Hepatic stellate cell (primary cell): ENCODE measurements at regions not wholly inside any gene's neighbourhood (a gene's known extent, or its start where the extent isn't known, plus 50 kb on each side); places are given as distances from the start of the nearest gene placed in this dataset.
"Not testable (repeated sequence)": the region's sequence is repeated elsewhere in the genome, so short reads cannot be mapped to it uniquely, and the experiment has no call there.

Source experiments
- DNase-seq: peaks from one replicate; pipeline ENCODE4 v3.0.0; 2011; ENCODE audit warnings: low spot score

DNA sequence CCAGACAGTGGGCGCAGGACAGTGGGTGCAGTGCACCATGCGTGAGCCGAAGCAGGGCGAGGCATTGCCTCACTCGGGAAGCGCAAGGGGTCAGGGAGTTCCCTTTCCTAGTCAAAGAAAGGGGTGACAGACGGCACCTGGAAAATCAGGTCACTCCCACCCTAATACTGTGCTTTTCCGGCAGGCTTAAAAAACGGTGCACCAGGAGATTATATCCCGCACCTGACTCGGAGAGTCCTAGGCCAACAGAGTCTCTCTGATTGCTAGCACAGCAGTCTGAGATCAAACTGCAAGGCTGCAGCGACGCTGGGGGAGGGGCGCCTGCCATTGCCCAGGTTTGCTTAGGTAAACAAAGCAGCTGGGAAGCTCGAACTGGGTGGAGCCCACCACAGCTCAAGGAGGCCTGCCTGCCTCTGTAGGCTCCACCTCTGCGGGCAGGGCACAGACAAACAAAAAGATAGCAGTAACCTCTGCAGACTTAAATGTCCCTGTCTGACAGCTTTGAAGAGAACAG lies 116.4 kb downstream of the CXCL12 start:
- DNase-seq, result not testable (repeated sequence)

DNA sequence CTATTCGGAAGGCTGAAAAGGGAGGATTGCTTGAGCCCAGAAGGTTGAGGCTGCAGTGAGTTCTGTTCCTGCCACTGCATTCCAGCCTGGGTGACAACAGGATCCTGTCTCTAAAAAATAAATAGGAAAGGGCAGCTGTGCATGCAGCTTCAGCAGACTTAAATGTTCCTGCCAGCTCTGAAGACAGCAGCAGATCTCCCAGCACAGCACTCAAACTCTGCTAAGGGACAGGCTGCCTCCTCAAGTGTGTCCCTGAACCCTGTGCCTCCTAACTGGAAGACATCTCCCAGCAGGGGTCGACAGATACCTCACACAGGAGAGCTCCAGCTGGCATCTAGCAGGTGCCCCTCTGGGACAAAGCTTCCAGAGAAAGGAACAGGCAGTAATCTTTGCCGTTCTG lies 117.9 kb downstream of the CXCL12 start:
- no peak for DNase-seq

- DNase-seq, result no peak
Observed at GRCh38 chr10:44264244-44264643, 120.7 kb downstream of the CXCL12 start.

GRCh38 chr10:44263771-44264170 lies 121.1 kb downstream of the CXCL12 start:
- no peak for DNase-seq

- no peak for DNase-seq
Observed at GRCh38 chr10:44262551-44263251, 122.2 kb downstream of the CXCL12 start.

GRCh38 chr10:44261710-44262455 lies 123.0 kb downstream of the CXCL12 start:
- no peak for DNase-seq

DNA sequence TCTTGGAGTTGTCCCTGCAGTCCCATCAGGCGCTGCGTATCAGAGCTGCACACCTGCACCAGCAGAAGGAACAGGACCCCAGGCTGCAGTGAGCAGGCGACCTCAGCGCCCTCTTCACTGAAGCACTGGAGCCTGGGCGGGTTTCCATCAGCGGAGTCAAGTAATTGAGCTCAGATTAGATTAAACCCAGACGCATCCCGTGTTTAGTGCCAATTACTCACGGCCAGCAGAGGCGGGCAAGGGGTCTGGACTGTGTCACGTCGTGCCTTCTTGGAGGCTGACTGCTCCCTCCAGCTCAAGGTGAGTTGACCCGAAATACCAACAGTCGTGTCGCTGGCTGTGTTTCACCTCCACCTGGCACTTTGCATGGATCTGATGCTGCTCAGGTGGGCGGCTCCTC lies 123.6 kb downstream of the CXCL12 start:
- no peak for DNase-seq

DNA sequence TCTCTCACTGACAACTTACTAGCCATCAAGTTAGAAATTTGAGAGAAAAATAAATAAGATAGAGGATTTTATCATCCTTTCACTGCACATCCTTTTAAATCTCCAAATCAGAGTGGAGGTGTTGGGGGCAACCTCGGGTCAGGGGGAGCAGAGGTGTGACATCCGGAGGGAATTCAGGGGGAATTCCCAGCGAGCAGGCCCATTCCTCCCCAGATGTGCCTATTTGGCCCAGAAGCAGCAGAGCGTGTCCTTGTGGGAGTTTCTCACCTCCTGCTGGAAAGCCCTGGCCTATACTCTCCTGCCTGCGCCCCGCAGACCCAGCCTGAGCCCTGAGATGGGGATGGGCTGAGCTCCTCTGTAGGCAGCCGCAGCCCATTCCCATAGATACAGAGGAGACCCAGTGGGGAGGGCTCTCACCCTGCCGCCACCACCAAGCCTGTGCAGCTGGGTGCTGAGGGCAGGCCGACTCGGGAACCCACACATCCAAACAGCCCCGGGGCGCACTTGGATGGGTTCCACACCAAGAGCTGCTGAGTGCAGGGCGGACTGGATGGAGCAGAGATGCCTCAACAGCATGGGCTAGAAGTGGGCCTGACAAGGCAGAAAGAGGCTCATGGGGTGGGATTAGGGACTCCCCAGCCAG lies 124.5 kb downstream of the CXCL12 start:
- no peak for DNase-seq

DNA sequence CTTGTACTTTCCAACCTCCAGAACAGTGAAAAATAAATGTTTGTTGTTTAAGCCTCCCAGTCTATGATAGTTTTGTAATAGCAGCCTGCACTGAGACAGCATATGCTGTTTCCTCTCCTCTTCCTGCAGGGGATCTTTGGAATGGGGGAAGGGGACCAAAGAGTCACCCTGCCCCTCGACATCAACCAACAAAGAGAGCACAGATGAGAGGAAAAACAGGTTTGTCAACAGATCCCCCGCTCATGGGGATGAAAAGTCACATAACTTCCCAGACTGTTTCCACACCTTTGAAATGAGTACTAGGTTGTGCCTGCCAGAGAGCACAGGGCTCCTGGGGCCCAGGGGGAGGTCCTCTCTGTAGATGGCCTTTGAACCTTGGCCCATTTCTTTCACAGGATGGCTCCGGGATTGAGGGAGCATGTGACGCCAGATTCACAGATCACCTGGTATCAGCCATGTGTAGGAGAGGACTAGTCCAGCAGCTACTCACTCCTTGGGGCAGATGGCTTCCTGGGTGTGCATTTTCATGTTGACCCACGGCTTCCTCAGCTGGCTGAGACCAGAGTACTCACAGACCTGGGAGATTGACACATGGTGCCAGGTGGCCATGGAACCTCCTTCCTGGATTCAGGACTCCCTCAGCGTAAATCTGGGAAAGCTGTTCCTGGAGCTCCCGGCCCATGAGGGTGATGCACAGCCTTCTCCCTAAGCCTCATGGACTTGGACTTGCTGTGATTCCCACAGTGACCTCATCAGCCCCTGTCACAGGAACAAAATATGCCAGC lies 125.6 kb downstream of the CXCL12 start:
- DNase-seq, result no peak

DNA sequence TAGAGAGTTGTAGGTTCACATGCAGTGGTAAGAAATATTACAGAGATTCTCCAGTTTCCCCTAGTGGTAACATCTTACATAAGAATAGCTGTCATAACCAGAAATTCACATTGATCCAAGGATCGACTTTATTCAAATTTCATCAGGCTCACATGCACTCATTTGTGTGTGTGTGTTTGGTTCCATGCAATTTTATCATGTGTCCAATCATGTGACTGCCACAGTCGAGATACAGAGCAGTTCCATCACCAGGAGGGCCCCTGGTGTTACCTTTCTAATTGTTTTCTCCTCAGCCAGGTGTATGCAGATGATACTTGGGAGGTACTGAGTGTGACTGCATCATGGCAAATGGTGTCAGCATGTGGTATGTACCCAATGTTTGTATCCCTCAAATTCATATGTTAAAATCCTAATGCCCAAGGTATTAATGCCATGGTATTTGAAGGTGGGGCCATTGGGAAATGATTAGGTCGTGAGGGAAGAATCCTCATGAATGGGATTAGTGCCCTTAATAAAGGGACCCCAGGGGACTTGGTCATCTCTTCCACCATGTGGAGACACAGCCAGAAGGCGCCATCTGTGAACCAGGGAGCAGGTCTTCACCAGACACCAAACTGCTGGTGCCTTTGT lies 126.3 kb downstream of the CXCL12 start:
- no peak for DNase-seq

GRCh38 chr10:44258019-44258418 lies 126.9 kb downstream of the CXCL12 start:
- no peak for DNase-seq

- peak; percentile 69 for DNase-seq
Observed at GRCh38 chr10:44253769-44254462, 131.0 kb downstream of the CXCL12 start.

GRCh38 chr10:44252631-44253030 lies 132.3 kb downstream of the CXCL12 start:
- not testable (repeated sequence) for DNase-seq

GRCh38 chr10:44249933-44250332 lies 135.0 kb downstream of the CXCL12 start:
- not testable (repeated sequence) for DNase-seq

- no peak for DNase-seq
Observed at GRCh38 chr10:44249490-44249889, 135.4 kb downstream of the CXCL12 start.

DNA sequence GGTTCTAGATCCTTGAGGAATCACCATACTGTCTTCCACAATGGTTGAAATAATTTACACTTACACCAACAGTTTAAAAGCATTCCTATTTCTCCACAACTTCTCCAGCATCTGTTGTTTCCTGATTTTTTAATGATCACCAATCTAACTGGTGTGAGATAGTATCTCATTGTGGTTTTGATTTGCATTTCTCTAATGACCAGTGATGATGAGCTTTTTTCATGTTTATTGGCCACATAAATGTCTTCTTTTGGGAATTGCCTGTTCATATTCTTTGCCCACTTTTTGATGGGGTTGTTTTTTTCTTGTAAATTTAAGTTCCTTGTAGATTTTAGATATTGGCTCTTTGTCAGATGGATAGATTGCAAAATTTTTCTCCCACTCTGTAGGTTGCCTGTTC lies 138.2 kb downstream of the CXCL12 start:
- not testable (repeated sequence) for DNase-seq

DNA sequence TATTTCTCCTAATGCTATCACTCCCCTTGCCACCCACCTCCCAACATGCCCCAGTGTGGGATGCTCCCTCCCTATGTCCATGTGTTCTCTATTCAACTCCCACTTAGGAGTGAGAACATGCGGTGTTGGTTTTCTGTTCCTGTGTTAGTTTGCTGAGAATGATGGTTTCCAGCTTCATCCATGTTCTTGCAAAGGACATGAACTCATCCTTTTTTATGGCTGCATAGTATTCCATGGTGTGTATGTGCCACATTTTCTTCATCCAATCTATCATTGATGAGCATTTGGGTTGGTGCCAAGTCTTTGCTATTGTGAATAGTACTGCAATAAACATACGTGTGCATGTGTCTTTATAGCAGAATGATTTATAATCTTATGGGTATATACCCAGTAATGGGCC lies 138.6 kb downstream of the CXCL12 start:
- DNase-seq, result not testable (repeated sequence)

GRCh38 chr10:44245601-44245938 lies 139.3 kb downstream of the CXCL12 start:
- DNase-seq, result no peak

- no peak for DNase-seq
Observed at GRCh38 chr10:44244745-44245600, 139.9 kb downstream of the CXCL12 start.

- DNase-seq, result no peak
Observed at GRCh38 chr10:44243851-44244510, 140.9 kb downstream of the CXCL12 start.
